ENCODE measurements at regions not wholly inside any gene's neighbourhood (a gene's known extent, or its start where the extent isn't known, plus 50 kb on each side); places are given as distances from the start of the nearest gene placed in this dataset.

DNA sequence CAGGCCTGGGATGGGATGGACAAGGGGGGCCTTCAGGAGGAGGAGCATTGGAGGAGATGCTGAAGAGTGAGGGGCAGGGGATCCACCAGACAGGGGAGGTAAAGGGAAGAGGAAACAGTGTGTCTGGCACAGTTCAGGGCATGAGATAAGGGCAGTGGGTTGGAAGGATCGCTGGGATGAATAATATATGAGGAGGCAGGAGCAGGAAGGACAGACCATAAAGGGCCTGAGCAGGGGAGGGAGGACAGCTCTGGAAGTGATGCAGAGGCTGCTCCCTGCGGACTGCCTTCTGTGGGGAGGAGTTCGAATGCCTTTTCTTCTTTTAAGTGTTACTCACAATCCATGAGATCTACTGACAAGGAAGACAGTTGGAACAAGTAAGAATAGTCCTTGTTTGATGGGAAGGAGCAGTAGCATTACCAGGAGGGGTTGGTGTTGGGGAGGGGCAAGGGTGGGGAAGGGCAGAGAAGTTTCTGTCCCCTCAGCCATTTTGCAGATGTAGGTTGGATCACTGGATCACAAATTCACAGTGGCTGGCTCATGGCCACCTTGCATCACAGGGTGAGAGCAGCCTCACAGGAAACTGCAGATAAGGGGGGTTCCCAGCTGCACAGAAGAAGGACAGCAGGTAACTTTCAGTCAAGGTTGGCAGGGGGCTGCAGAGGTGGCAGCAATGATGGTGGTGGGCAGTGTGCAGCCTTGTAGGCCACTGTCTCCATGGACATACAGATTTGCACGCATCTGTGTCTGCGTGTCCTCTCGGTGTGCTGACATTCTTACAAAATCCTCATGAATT, 91.9 kb upstream of the SNRPN start:
- in situ Hi-C loops (cut with HindIII; ENCODE audit: low pct_unique_long_range_greater_than_20kb, low sequenced_read_pairs) (no loop called here), intact Hi-C loops (cut with micrococcal nuclease; ENCODE audit: unreplicated experiment) (no loop called here)
- no peaks in the 10 kb centered on the region for H3K4me1 ChIP-seq (ENCODE audit: control insufficient read depth, insufficient read depth, low read length)
- H3K9me3 ChIP-seq (ENCODE audit: control insufficient read depth, insufficient read depth, low read depth, low read length), result no peaks in the 10 kb centered on the region
- H3K36me3 ChIP-seq (ENCODE audit: control insufficient read depth, insufficient read depth, low read length), result no peaks in the 10 kb centered on the region
- H3K27ac ChIP-seq (ENCODE audit: low read length), result no peak overlapping the region
- ATAC-seq (no peak; the same call in 1 of the 2 replicates), DNase-seq (ENCODE audit: low read depth, low spot score) (no peak)
- H3K4me3 ChIP-seq (ENCODE audit: low read depth in 2 of 2, low read length in 2 of 2), result no peak overlapping the region; a peak in 1 of 4 replicates
- ChIA-PET CTCF (no interaction called here), POLR2A (no interaction called here)
- no TSS peak for BruUV-seq (replicated peaks)
- no peaks in the 10 kb centered on the region for H3K27me3 ChIP-seq (ENCODE audit: control insufficient read depth, insufficient read depth, low read length)
- TF ChIP-seq, protein P1, sequence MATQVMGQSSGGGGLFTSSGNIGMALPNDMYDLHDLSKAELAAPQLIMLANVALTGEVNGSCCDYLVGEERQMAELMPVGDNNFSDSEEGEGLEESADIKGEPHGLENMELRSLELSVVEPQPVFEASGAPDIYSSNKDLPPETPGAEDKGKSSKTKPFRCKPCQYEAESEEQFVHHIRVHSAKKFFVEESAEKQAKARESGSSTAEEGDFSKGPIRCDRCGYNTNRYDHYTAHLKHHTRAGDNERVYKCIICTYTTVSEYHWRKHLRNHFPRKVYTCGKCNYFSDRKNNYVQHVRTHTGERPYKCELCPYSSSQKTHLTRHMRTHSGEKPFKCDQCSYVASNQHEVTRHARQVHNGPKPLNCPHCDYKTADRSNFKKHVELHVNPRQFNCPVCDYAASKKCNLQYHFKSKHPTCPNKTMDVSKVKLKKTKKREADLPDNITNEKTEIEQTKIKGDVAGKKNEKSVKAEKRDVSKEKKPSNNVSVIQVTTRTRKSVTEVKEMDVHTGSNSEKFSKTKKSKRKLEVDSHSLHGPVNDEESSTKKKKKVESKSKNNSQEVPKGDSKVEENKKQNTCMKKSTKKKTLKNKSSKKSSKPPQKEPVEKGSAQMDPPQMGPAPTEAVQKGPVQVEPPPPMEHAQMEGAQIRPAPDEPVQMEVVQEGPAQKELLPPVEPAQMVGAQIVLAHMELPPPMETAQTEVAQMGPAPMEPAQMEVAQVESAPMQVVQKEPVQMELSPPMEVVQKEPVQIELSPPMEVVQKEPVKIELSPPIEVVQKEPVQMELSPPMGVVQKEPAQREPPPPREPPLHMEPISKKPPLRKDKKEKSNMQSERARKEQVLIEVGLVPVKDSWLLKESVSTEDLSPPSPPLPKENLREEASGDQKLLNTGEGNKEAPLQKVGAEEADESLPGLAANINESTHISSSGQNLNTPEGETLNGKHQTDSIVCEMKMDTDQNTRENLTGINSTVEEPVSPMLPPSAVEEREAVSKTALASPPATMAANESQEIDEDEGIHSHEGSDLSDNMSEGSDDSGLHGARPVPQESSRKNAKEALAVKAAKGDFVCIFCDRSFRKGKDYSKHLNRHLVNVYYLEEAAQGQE (IDR thresholded peaks at IDR 0.05; ENCODE audit: insufficient read depth in 1 of 2, low read depth in 2 of 2, low read length in 1 of 2), result no peak
- TF ChIP-seq POLR2AphosphoS5 (IDR thresholded peaks at IDR 0.05; ENCODE audit: low read depth, low read length), result no peak
- TF ChIP-seq TCF7L2 (IDR thresholded peaks at IDR 0.05; ENCODE audit: low read depth, low read length), result no peak
- TF ChIP-seq CTCF (IDR thresholded peaks at IDR 0.05), result no peak
- TF ChIP-seq SIN3A (IDR thresholded peaks at IDR 0.05; ENCODE audit: borderline replicate concordance, insufficient read depth, low read depth, low read length), result no peak

- in situ Hi-C loops (cut with HindIII; ENCODE audit: low pct_unique_long_range_greater_than_20kb, low sequenced_read_pairs), result no loop called here
- ATAC-seq, result no peak
- Histone ChIP-seq H3K36me3 (ENCODE audit: control insufficient read depth, insufficient read depth, low read length) (no peaks in the 10 kb centered on the region), H3K9me3 (ENCODE audit: control insufficient read depth, insufficient read depth, low read depth, low read length) (no peaks in the 10 kb centered on the region), H3K4me3 (ENCODE audit: low read depth in 2 of 2, low read length in 2 of 2) (no peak overlapping the region), H3K27me3 (ENCODE audit: control insufficient read depth, insufficient read depth, low read length) (no peaks in the 10 kb centered on the region), H3K27ac (ENCODE audit: low read length) (no peak overlapping the region), H3K4me1 (ENCODE audit: control insufficient read depth, insufficient read depth, low read length) (no peaks in the 10 kb centered on the region)
- CTCF ChIA-PET, result no interaction called here
- intact Hi-C loops (cut with micrococcal nuclease; ENCODE audit: unreplicated experiment), result no loop called here
- no peak for DNase-seq (ENCODE audit: low read depth, low spot score)
- POLR2A ChIA-PET, result no interaction called here
- no TSS peak for BruUV-seq (replicated peaks)
- TF ChIP-seq, protein P1 (IDR thresholded peaks at IDR 0.05; ENCODE audit: insufficient read depth in 1 of 2, low read depth in 2 of 2, low read length in 1 of 2), result no peak
- TF ChIP-seq CTCF (IDR thresholded peaks at IDR 0.05) (no peak), SIN3A (IDR thresholded peaks at IDR 0.05; ENCODE audit: borderline replicate concordance, insufficient read depth, low read depth, low read length) (no peak), TCF7L2 (IDR thresholded peaks at IDR 0.05; ENCODE audit: low read depth, low read length) (no peak), POLR2AphosphoS5 (IDR thresholded peaks at IDR 0.05; ENCODE audit: low read depth, low read length) (no peak)
These were observed 89.5 kb upstream of the SNRPN start for GRCh38 chr15:24865303-24865702.

Measured in Panc1 (cell line).